Sigmoid colon (tissue), 6 donors: ENCODE measurements at regions not wholly inside any gene's neighbourhood (a gene's known extent, or its start where the extent isn't known, plus 50 kb on each side); places are given as distances from the start of the nearest gene placed in this dataset.

Source experiments
- DNase-seq: peaks from one replicate; pipeline ENCODE4 v3.0.0-alpha.2; 2019
- H3K27ac ChIP-seq, 4 donors: fragments of 200-600 bp; sonication (generic); one replicate each; pipeline ENCODE4 v1.5.1; 2016 to 2019; ENCODE audit warnings: mild to moderate bottlenecking in 1 of 4
- H3K27me3 ChIP-seq, 3 donors: fragments of 200-600 bp; sonication (generic); one replicate each; pipeline ENCODE4 v1.5.1; 2019; ENCODE audit warnings: mild to moderate bottlenecking in 1 of 3
- H3K36me3 ChIP-seq, 4 donors: fragments of 200-600 bp; sonication (generic); one replicate each; pipeline ENCODE4 v1.5.1; 2016 to 2019
- H3K4me1 ChIP-seq, 4 donors: fragments of 200-600 bp; sonication (generic); one replicate each; pipeline ENCODE4 v1.5.1; 2017 to 2019
- H3K4me3 ChIP-seq, 4 donors: fragments of 200-600 bp; sonication (generic); one replicate each; pipeline ENCODE4 v1.5.1; 2017 to 2019; ENCODE audit warnings: mild to moderate bottlenecking in 2 of 4, moderate library complexity in 1 of 4
- H3K9me3 ChIP-seq, 4 donors: fragments of 200-600 bp in 3 of 4; sonication (generic) in 3 of 4; one replicate each; pipeline versions ENCODE4 v1.5.1 to v1.6.1; 2013 to 2019
- CTCF ChIP-seq, 4 experiments: fragments of 450-650 bp in 3 of 4; fragments of 200-600 bp in 1 of 4; IDR thresholded peaks; one replicate each; pipeline ENCODE4 v1.5.1; 2016 to 2019; ENCODE audit warnings: antibody characterized with exemption in 4 of 4, mild to moderate bottlenecking in 3 of 4, moderate library complexity in 2 of 4
- EP300 ChIP-seq, 4 donors: sonication (generic); formaldehyde crosslinking; IDR thresholded peaks; one replicate each; pipeline ENCODE4 v1.6.1; 2017; ENCODE audit warnings: antibody characterized with exemption in 4 of 4
- POLR2A ChIP-seq, 2 donors: fragments of 450-650 bp; IDR thresholded peaks; one replicate each; pipeline ENCODE4 v1.6.1; 2016; ENCODE audit warnings: antibody characterized with exemption in 2 of 2, mild to moderate bottlenecking in 2 of 2, moderate library complexity in 2 of 2
- POLR2AphosphoS5 ChIP-seq, 4 donors: sonication (generic); formaldehyde crosslinking; IDR thresholded peaks; one replicate each; pipeline ENCODE4 v1.6.1; 2017; ENCODE audit warnings: antibody characterized with exemption in 4 of 4
- WGBS, 2 donors: extraction: QIAGEN DNeasy Blood & Tissue Kit; methylation state at CpG; one replicate each; pipeline ENCODE4 v1.1.7; 2013; 5-methylcytosine and 5-hydroxymethylcytosine counted together
- intact Hi-C: fragments of 100-400 bp; cut with DNase I; formaldehyde crosslinking; loops from one replicate; pipeline ENCODE4 v1.15.1; 2023
- donor health status: healthy with polysubstance abuse.
- donor health status: healthy.

- H3K4me1 ChIP-seq: no peaks in the 10 kb centered on the region
- no peak for DNase-seq
- TF ChIP-seq POLR2A (IDR thresholded peaks at IDR 0.05) (no peak), CTCF (IDR thresholded peaks at IDR 0.05) (no peak), POLR2AphosphoS5 (IDR thresholded peaks at IDR 0.05) (no peak), EP300 (IDR thresholded peaks at IDR 0.05) (no peak)
- H3K9me3 ChIP-seq: peaks cover 0 to 8% (median 3%) of the 10 kb centered on the region in 4 donors
- no peak overlapping the region for H3K4me3 ChIP-seq
- H3K27ac ChIP-seq: no peak overlapping the region
- WGBS, 2 donors: 55 to 63% methylated on average over 11 of the region's 11 CpGs
- H3K27me3 ChIP-seq: peaks cover 0 to 12% (median 0%) of the 10 kb centered on the region in 3 donors
- no peaks in the 10 kb centered on the region for H3K36me3 ChIP-seq
- intact Hi-C loops: no loop called here
Measured at GRCh38 chr19:30276011-30276882, 95.9 kb upstream of the ZNF536 start.

- H3K9me3 ChIP-seq: peaks cover 0 to 8% (median 3%) of the 10 kb centered on the region in 4 donors
- no peak for DNase-seq
- 62 to 73% methylated on average over 3 of the region's 3 CpGs for WGBS, 2 donors
- H3K4me1 ChIP-seq: no peaks in the 10 kb centered on the region
- no peaks in the 10 kb centered on the region for H3K36me3 ChIP-seq
- intact Hi-C loops: no loop called here
- peaks cover 0 to 17% (median 0%) of the 10 kb centered on the region in 3 donors for H3K27me3 ChIP-seq
- TF ChIP-seq EP300 (IDR thresholded peaks at IDR 0.05) (no peak), CTCF (IDR thresholded peaks at IDR 0.05) (no peak), POLR2AphosphoS5 (IDR thresholded peaks at IDR 0.05) (no peak), POLR2A (IDR thresholded peaks at IDR 0.05) (no peak)
- H3K4me3 ChIP-seq: no peak overlapping the region
- no peak overlapping the region for H3K27ac ChIP-seq
Measured at GRCh38 chr19:30276883-30277280, 95.3 kb upstream of the ZNF536 start.

GRCh38 chr19:30277941-30278881, 94.0 kb upstream of the ZNF536 start:
- intact Hi-C loops: no loop called here
- WGBS, 2 donors: 77 to 85% methylated on average over 16 of the region's 16 CpGs
- DNase-seq: no peak
- no peak for TF ChIP-seq POLR2AphosphoS5 (IDR thresholded peaks at IDR 0.05)
- TF ChIP-seq POLR2A (IDR thresholded peaks at IDR 0.05): no peak
- TF ChIP-seq CTCF (IDR thresholded peaks at IDR 0.05): no peak
- no peak for TF ChIP-seq EP300 (IDR thresholded peaks at IDR 0.05)
- no peak overlapping the region for H3K4me3 ChIP-seq
- peaks cover 0 to 2% (median under 1%) of the 10 kb centered on the region in 4 donors for H3K9me3 ChIP-seq
- H3K36me3 ChIP-seq: no peaks in the 10 kb centered on the region
- H3K27me3 ChIP-seq: peaks cover 0 to 21% (median 0%) of the 10 kb centered on the region in 3 donors
- no peaks in the 10 kb centered on the region for H3K4me1 ChIP-seq
- no peak overlapping the region for H3K27ac ChIP-seq

- no peak for DNase-seq
- Histone ChIP-seq H3K4me3 (no peak overlapping the region), H3K36me3 (no peaks in the 10 kb centered on the region), H3K27me3 (peaks cover 0 to 21% (median 0%) of the 10 kb centered on the region in 3 donors), H3K4me1 (no peaks in the 10 kb centered on the region), H3K9me3 (no peaks in the 10 kb centered on the region), H3K27ac (no peak overlapping the region)
- TF ChIP-seq EP300 (IDR thresholded peaks at IDR 0.05) (no peak), CTCF (IDR thresholded peaks at IDR 0.05) (no peak)
- intact Hi-C loops: no loop called here
- WGBS, 2 donors: 95% methylated on average over 9 of the region's 9 CpGs
Measured at GRCh38 chr19:30278882-30279254, 93.3 kb upstream of the ZNF536 start.
